C4-2B (cell line): ENCODE measurements at regions not wholly inside any gene's neighbourhood (a gene's known extent, or its start where the extent isn't known, plus 50 kb on each side); places are given as distances from the start of the nearest gene placed in this dataset.

Source experiments
- H3K27ac ChIP-seq: fragments of 450-650 bp; 2 replicates; pipeline ENCODE4 v1.5.1; 2017
- ZFX ChIP-seq: fragments of 450-650 bp; IDR thresholded peaks from 2 replicates; pipeline ENCODE4 v1.6.1; 2017
- TF ChIP-seq, protein P1 (sequence below): fragments of 450-650 bp; conservative IDR thresholded peaks from 2 replicates; pipeline ENCODE4 v1.5.1; 2017; ENCODE audit warnings: mild to moderate bottlenecking

DNA sequence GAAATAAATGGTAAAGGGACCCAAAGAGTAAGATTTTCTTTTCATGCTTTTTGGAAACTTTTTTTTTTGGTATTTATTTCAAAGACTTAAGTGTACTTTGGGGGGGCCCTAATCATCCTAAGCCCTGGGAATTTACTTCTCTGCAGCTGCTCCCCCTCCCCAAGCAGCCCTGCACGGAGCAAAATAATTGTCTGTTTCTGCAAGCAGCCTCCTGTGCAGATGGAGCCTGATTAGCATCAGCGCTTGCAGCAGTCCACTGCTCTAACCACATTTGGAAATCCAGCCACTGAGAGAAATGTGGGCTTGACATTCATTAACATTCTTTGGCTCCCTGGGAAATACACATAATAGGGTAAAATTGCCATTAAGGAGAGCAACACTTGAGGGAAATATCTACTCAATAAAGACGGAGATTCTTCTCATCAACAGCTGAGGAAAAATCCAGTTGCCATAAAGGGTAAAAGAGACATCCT is 309.2 kb upstream of the MAP3K7 start:
- no peak overlapping the region for H3K27ac ChIP-seq
- TF ChIP-seq ZFX: no peak
- TF ChIP-seq, protein P1, sequence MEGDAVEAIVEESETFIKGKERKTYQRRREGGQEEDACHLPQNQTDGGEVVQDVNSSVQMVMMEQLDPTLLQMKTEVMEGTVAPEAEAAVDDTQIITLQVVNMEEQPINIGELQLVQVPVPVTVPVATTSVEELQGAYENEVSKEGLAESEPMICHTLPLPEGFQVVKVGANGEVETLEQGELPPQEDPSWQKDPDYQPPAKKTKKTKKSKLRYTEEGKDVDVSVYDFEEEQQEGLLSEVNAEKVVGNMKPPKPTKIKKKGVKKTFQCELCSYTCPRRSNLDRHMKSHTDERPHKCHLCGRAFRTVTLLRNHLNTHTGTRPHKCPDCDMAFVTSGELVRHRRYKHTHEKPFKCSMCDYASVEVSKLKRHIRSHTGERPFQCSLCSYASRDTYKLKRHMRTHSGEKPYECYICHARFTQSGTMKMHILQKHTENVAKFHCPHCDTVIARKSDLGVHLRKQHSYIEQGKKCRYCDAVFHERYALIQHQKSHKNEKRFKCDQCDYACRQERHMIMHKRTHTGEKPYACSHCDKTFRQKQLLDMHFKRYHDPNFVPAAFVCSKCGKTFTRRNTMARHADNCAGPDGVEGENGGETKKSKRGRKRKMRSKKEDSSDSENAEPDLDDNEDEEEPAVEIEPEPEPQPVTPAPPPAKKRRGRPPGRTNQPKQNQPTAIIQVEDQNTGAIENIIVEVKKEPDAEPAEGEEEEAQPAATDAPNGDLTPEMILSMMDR: no peak

DNA sequence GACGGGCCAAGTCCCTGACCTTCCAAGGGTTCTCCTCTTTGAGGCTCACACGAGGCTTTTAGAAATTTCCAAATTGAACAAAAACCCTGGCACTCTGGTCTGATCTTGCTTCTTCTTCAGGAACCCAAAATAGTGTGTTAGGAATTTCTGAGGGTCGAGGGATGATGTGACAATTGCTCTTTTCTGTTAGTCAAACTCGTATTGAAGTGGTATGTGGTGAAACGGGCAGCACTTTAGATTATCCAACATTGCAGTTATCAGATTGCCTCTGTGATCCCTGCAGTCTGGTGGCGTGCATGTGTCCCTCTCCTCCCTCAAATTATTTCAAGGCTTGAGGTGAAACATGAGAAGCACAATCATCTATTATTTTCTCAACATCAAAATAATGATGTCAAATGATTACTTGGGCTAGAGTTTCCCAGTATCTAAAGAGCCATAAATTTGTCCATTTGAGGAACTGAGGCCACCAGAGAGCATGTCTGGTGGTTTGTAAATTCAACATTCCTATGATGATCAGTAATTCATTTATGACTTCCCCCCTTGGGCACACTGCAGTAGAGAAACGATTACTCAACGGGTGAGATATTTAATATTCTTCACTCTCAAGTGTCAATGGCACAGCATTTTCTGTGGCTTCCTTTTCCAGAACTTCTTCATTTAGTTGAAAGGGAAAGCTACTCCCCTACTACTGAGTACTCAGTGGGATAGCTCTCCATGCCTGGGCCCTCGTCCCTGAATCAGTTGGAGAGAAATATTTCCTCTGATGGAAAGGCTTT is 308.6 kb upstream of the MAP3K7 start:
- no peak for TF ChIP-seq ZFX
- TF ChIP-seq, protein P1: no peak

DNA sequence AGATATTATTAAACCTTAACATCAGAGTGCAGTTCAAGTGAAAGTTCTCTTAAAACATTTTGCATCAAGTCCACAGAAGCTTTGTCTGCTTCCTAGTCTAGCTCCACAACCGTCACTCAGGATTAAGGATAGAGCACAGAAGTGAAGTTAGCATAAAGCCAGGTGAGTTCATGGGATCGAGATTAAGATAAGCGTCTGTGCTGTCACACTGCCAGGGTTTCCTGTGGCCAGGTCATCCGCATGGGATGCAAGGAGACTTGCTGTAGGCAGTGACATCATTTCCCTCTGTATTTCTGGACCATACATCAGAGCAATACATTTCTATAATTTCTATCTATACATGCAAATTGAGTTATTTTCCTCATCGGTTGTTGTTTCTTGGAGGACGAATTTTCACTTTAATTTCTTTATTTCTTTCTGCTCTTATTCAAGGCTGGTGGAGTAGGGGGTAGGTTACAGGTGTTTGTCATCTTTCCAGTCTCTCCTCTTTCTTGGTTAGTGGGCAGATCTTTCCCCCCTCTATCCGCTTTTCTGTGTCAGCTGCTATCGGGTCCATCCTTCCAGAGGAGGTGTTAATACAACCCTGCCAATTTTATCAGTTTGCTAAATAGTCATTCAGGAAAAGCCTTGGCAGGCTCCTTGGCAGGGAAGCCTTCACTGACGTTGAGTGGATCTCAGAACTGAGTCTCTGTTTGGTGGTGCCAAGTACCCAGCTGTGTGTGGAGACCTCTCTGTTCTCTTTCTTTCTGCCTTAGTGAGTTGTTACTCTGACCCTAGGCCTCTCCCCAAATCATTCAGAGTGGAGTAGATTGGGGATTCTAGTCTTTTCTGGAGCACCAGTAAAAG is 307.6 kb upstream of the MAP3K7 start:
- H3K27ac ChIP-seq: no peak overlapping the region
- TF ChIP-seq ZFX: no peak
- TF ChIP-seq, protein P1: no peak

More for the DNA sequence above, 308.6 kb upstream of the MAP3K7 start:
- no peak overlapping the region for H3K27ac ChIP-seq

GRCh38 chr6:90893400-90893799 is 306.5 kb upstream of the MAP3K7 start:
- TF ChIP-seq, protein P1: no peak
- no peak for TF ChIP-seq ZFX
- H3K27ac ChIP-seq: no peak overlapping the region

- TF ChIP-seq, protein P1: no peak
- TF ChIP-seq ZFX: no peak
- no peak overlapping the region for H3K27ac ChIP-seq
Observed at GRCh38 chr6:90892271-90892670, 305.4 kb upstream of the MAP3K7 start.

DNA sequence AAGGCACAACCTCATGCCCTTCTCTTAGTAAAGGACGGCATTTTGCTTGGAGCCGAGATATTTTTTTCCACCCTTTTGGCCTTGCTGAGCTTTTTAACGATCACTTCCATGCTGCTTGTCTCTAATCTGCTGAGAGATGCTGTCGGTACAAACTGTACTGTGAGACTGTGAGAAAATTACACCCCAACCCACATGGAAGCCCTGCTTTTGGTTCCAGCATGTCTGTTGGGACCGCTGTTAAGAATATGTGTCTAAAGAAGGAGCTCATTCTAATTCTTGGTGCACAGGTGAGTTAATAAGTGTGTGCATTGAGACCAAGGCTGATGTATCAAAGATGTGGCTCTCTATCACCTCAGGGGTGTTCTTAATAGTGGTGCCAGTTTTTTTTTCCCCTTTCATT is 304.5 kb upstream of the MAP3K7 start:
- H3K27ac ChIP-seq: no peak overlapping the region
- no peak for TF ChIP-seq ZFX

DNA sequence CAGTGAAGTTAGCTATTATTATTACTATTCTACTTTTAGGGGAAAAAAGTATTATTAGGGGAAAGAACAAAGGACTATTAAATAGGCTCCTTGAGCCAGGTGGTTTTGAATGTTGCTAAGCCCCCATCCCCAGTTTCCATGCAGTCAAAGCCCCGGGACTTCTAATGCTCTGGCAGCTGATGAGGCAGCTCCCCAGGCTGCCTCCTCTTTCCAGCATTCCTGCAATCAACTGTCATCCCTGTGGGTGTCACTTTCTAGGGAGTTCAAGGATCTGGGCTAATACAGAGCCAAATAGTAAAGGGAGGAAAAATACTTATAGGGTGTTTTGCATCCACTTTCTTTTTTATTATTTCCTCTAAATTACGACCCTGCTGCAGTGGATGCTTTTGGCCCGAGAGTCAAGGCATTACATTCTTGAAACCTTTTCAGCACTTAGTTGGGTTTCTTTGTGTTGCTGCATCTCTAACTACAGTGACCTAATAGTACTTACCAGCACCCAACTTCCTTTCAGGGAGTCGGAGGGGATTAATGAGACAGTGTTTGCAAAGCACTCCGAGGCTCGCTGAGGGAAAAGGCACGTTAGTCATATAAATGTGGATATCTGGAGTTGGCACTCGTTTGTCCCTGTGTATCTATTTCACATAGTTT is 303.9 kb upstream of the MAP3K7 start:
- H3K27ac ChIP-seq: no peak overlapping the region
- no peak for TF ChIP-seq ZFX
- TF ChIP-seq, protein P1: no peak
